LNCAP (cell line): ENCODE measurements at regions not wholly inside any gene's neighbourhood (a gene's known extent, or its start where the extent isn't known, plus 50 kb on each side); places are given as distances from the start of the nearest gene placed in this dataset.

Experiments used
- TF ChIP-seq, protein P1 (sequence below): fragments of 450-650 bp; IDR thresholded peaks from 2 replicates; pipeline ENCODE4 v1.5.1; 2017; ENCODE audit warnings: mild to moderate bottlenecking

DNA sequence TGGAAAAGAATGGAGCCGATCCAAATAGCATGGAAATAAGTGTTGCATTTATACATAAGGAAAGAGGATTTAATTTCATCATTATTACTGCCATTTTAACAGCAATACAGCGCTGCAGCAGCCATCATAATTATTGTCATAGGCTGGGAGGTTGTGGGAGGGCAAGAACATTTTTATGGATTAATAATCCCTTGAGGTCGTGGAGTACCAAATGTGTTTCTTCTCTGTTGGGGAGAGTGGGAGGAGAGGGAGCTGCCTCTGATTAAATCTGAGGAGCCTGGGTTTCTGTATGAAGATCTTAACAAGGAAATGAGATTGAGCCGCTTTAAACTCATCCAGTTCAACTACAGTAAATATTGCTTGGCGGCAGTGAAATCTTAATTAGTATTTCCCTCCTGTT, 805.9 kb downstream of the PCDH17 start:
- TF ChIP-seq, protein P1, sequence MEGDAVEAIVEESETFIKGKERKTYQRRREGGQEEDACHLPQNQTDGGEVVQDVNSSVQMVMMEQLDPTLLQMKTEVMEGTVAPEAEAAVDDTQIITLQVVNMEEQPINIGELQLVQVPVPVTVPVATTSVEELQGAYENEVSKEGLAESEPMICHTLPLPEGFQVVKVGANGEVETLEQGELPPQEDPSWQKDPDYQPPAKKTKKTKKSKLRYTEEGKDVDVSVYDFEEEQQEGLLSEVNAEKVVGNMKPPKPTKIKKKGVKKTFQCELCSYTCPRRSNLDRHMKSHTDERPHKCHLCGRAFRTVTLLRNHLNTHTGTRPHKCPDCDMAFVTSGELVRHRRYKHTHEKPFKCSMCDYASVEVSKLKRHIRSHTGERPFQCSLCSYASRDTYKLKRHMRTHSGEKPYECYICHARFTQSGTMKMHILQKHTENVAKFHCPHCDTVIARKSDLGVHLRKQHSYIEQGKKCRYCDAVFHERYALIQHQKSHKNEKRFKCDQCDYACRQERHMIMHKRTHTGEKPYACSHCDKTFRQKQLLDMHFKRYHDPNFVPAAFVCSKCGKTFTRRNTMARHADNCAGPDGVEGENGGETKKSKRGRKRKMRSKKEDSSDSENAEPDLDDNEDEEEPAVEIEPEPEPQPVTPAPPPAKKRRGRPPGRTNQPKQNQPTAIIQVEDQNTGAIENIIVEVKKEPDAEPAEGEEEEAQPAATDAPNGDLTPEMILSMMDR, result no peak

DNA sequence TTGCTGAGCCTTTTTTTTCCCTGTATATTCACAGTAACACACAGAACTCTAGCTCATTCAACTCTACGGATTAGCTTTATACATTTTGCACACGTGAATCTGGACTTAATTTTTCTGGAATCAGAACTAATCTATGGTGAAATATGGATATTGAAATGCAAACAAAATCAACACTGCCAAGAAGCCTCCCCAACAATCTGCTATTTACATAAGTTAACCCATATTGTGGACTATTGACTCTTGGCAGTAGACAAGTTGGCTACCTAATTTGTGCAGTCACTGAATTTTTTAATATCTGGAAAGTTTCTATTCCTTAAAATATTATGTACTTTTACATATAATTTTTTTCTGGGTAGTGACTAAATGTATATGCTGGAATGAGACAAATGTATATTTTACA, 815.4 kb downstream of the PCDH17 start:
- TF ChIP-seq, protein P1, result no peak

DNA sequence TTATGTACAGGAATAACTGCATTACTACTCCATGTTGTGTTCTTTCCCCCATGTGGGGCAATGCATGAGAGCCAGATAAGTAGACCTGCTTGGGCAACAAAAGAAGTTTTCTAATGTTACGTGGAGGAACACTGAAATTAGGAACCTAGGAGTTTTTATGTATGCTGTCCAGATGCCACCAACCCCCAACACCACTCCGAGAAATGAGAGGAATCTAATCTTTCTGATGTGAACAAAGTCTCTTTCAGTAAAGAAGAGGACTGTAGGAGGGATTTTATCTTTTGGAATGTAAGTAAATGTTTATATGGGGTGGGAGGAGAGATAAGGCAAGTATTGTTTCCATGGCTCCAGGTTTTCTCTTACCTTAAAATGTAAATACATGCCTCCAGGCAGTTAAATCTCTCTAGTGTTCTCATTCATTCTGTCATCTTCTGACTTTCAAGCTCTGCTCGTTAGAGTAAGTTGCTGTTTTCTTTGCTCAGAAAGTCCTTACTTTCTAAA, 820.6 kb downstream of the PCDH17 start:
- TF ChIP-seq, protein P1, result no peak

DNA sequence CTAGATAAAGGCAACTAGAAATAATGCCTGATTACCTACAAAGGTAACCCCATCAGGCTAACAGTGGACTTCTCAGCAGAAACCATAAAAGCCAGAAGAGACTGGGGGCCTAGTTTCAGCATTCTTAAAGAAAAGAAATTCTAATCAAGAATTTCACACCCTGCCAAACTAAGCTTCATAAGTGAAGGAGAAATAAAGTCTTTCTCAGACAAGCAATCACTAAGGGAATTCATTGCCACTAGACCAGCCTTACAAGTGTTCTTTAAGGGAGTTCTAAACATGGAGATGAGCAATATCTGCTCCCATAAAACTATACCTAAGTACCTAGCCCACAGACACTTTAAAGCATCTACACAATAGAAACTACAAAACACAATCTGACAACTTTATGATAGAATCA, 823.5 kb downstream of the PCDH17 start:
- TF ChIP-seq, protein P1, result no peak

DNA sequence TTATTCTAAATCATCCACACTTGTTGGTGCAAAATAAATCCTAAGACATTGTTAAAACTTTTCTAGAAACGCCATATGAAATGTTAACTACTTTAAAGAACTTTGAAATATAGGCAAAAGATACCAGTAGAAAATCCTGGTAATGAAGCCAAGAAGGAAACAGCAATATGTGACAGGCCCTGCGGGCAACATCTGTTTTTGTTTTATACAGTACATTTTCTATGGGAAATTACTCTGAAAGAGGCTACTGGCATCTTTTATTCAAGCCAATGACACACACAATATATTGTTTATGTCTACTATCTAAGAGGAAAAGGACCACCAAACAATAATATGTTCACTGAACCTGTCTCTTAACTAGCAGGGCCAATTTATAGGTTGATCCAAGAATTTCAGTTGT, 829.7 kb downstream of the PCDH17 start:
- TF ChIP-seq, protein P1, result no peak

DNA sequence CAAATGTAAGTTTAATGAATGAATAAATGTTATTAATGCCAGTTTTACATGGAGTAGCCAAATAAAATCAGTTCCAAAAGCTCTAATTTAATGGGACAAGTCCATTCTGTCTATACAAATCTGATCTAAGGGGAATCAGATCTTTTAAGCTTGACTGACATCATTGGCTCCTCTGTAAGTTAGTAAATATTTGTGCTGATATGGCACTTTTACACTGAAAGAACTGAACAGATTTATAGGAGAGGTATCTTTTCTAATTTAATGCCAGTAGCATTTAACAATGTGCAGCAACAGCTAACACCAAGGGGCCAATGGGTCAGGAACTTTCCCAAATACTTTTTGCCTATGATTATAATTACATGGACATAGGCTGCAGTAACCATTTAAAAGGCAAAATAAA, 832.3 kb downstream of the PCDH17 start:
- TF ChIP-seq, protein P1, result no peak

DNA sequence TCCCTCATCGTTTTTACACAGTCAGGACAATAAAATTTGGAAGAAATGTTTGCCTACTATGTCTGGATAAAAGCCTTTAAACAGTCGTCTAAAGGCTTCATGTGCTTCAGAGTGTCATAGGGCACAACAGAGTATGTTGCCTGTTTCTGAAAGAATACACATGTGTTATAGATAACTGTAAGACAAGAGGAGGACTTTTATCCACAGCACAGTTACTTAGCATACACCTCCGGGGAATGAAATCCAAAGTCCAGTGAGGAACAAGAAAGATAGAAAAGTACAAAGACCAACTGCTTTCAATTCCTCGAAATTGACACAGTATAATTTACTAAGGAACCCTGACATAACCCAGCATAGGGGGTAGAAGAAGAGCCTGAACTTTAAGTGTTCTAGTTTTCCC, 835.6 kb downstream of the PCDH17 start:
- TF ChIP-seq, protein P1, result no peak

DNA sequence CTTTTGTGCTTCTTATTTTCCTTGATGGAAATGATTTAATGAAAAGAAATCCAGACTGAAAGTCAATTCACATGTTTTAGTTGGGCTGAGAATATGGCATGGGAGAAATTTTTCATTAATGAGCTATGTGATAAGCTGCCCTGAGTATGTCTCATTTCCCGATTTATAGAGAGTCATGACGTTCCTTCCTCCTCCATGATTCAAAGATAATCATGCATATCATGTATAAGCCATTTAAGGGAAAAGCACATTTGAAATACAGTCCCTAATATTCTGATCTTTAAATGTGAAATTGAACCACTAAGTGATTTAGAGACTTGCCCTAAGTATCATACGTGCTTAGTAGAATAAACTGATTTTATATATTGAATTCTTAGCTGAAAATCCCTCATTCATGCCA, 840.9 kb downstream of the PCDH17 start:
- TF ChIP-seq, protein P1, result no peak
